ENCODE measurements at regions not wholly inside any gene's neighbourhood (a gene's known extent, or its start where the extent isn't known, plus 50 kb on each side); places are given as distances from the start of the nearest gene placed in this dataset.

GRCh38 chr5:144773628-144774027 is 603.0 kb downstream of the KCTD16 start:
- no peak for DNase-seq

DNA sequence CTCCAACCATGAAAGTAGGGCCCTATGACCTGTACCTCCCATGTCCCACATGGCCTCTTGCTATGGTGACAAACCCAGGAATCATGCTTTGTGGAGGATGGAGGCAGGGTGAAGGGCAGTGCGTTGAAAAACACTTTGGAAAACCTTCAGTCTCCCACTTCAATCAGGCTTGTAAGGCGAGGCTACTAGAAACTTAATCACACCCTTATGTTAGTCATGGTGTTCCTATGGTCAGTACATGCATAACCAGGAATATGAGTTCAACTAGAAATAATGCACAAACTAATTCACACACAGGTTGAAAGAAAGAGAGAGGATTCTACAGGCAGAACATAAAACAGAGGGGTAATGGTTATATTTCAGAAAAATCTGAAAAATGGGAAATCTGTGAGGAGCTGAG is 601.1 kb downstream of the KCTD16 start:
- no peak for DNase-seq

DNA sequence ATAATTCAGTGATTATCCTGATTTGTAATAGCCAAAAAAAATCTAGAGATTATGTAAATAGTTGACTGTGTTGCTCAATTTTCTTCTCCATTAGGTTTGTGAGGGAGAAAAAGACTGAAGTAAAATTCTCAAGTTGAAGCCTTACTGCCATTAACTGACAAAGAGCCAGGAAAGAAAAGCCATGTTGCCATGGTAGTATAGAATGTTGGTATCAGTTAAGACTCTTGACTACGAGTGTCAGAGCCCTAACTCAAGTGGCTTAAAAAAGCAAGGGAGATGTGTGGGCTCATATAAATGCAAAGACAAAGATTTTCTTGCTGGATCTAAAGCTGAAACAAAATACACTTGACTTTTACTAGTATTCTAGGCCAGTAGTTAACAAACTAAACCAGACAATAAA is 571.7 kb downstream of the KCTD16 start:
- no peak for DNase-seq

DNA sequence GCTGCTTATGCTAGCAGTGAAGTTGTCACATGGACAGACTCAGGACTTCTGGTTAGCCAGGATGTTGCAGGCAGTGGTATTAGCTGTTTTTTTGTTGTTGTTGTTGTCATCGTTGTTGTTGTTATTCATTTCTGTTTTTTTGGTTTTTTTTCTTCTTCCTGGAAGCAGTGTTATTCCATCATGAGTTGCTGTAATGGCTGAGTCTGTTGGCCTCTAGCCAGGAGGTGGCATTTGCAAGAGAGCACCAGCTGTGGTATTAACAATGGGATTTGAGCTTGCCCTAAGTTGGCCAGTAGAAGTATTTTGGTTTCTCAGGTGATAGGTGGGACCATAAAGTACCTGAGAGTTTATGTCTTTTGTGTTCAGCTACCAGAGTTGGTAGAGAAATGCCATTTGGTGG is 561.1 kb downstream of the KCTD16 start:
- no peak for DNase-seq

- DNase-seq, result no peak
Observed at GRCh38 chr5:144712090-144712489, 541.4 kb downstream of the KCTD16 start.

DNA sequence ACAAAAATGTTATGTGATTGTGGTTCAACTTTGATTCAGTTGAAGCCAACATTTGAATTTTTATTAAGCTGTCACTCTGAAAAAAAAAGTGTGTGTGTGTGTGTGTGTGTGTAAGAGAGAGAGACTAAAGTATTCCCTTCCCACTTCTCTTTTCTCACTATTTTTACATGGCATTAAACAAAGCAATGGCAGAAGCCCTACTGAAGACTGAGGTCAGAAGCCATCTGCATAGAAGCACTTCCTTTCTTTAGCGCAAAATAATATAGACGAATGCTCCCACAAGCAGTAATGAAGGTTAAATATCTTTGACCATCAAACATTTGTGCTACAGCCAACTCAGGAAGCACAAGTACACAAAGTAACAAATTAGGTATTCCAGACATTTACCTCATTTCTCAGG is 540.5 kb downstream of the KCTD16 start:
- no peak for DNase-seq

DNA sequence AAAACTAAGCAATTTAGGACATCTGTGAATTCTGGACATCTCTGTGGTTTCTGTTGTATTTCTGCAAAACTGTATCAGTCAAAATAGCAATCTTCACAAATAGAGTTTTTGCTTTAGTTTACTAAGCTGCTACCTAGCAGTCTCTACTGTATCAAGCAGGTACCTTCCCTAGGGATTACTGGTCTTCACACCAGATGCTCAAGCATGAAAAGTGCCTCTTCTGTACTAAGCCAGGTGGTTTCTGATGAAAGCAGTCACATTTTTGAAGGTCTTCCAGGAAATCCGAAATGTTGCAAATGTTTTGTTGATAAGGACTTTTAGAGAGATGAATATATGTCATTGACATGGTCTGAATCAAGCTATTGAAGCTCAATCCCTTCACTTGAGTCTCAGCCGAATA is 540.0 kb downstream of the KCTD16 start:
- no peak for DNase-seq

- no peak for DNase-seq
Observed at GRCh38 chr5:144703776-144704175, 533.1 kb downstream of the KCTD16 start.

- DNase-seq, result no peak
Observed at GRCh38 chr5:144698484-144698883, 527.8 kb downstream of the KCTD16 start.

DNA sequence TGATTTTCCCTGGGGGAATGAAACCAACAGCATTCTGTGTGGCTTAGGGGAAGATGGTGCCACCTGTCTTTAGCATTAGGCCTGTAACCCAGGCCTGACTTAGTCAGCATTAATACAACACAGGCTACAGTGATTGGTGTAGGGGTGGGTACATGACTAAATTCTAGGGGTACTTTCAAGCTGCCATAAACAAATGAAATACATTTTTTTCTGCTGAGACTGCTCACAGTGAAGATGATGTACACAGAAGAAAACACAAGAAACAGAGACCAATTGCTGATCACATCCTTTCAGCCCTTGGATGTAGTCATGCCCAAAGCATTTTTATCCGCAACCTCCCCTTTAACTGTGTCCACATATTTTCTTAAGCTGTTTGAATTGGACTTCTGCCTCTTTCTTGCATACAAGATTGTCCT is 527.2 kb downstream of the KCTD16 start:
- no peak for DNase-seq

- no peak for DNase-seq
Observed at GRCh38 chr5:144691936-144692335, 521.3 kb downstream of the KCTD16 start.

- DNase-seq, result no peak
Observed at GRCh38 chr5:144684899-144685298, 514.2 kb downstream of the KCTD16 start.

- DNase-seq, result no peak
Observed at GRCh38 chr5:144680711-144681110, 510.0 kb downstream of the KCTD16 start.

DNA sequence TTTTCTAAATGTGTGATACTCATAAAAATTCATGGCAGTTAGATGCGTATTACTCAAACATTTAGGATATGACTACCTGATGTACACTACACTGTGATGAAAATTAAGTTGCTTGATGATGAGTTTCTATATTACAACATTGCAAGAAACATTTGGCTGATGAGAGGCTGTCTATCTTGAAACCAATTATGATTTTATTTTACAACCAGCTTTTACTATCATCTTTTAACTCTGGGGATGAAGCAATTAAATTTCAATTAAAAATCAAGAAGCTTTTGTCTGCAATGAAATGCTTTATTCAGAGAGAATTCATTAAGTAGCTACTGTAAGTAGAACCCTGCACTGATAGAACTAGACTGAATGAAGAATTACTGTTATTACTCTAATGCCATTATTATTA is 500.4 kb downstream of the KCTD16 start:
- DNase-seq, result no peak

- DNase-seq, result no peak
Observed at GRCh38 chr5:144659634-144660227, 489.1 kb downstream of the KCTD16 start.

DNA sequence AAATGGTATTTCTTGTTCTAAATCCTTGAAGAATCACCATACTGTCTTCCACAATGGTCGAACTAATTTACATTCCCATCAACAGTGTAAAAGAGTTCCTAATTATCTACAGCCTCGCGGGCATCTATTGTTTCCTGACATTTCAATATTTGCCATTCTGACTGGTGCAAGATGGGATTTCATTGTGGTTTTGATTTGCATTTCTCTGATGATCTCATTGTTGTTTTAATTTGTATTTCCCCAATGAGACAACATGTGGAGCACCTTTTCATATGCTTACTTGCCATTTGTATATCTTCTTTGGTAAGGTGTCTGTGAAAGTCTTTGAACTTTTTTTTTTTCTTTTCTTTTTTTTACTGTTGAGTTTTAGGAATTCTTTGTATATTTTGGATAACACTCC is 473.6 kb downstream of the KCTD16 start:
- no peak for DNase-seq

- DNase-seq, result no peak
Observed at GRCh38 chr5:144638787-144639186, 468.1 kb downstream of the KCTD16 start.

DNA sequence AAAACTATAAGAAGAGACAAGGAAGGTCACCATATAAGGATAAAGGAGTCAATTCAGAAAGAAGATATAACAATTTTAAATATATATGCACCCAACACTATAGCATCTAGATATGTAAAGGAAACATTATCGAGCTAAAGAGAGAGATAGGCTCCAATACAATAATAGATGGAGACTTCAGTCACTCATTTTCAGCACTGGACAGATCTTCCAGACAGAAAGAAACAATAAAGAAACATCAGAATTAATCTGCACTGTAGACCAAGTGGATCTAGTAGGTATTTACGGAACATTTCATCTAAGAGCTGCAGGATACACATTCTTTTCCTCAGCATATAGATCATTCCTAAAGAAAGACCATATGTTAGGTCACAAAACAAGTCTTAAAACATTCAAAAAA is 463.5 kb downstream of the KCTD16 start:
- DNase-seq, result no peak

DNA sequence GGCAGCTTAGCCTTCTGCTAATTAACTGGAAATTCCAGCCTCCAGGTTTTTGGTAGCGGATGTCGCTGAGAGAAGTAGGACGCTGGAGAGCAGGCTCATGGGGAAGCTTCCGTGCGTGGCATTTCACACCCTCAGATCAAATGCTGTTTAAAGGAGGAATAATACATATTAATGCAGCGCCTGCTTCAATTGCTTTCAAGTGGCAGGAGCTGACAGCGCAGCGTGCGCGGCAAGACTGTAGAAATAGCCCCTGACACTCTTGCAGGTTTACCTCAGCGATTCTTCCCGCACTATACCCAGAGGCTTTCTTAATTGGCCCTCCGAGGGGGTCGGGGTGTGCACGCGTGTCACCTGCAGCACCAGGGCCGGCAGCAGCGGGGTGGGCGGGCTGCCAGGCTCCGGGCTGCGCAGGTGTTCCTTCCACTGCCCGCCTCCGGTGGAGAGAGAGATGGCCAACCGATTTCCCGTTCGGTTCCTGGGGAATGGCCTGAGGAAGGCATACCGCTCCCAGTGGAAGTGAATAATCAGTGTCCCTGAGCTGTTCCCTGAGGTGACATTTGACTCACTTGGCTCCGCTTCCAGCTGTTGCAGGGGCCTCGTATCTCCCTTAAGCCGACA is 427.9 kb downstream of the KCTD16 start:
- peak; percentile 61 for DNase-seq

DNA sequence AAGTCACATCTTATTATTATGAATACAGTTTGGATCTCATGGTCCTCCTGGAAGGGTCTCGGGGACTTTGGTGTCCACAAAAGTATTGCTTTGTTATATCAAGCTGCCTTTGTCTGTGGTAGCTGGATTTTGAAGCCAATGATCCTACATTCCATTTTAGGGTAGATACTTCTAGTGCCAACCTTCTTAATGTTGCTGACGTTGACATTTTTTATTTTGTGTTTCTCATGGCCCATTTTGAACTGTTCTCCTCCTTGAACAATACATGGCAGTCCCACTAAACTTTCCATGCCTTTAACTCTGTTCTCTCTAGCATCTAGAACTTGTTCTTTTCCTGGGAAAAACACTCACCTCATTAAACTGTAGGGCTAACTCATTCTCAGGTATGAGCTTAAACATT is 425.8 kb downstream of the KCTD16 start:
- DNase-seq, result no peak

GRCh38 chr5:144594919-144595318 is 424.2 kb downstream of the KCTD16 start:
- DNase-seq, result no peak

DNA sequence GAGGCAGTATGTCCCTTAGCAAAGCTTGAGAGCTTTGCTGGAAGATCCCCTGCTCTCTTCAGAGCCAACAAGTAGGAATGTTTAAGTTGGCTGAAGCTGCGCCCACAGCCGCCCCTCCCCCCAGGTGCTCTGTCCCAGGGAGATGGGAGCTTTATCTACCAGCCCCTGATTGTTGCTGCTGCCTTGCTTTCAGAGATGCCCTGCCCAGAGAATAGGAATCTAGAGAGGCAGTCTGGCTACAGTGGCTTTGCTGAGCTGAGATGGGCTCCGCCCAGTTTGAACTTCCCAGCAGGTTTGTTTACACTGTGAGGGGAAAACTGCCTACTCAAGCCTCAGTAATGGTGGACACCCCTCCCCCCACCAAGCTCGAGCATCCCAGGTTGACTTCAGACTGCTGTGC is 423.6 kb downstream of the KCTD16 start:
- DNase-seq, result peak; percentile 45

GRCh38 chr5:144585681-144586080 is 415.0 kb downstream of the KCTD16 start:
- no peak for DNase-seq

DNA sequence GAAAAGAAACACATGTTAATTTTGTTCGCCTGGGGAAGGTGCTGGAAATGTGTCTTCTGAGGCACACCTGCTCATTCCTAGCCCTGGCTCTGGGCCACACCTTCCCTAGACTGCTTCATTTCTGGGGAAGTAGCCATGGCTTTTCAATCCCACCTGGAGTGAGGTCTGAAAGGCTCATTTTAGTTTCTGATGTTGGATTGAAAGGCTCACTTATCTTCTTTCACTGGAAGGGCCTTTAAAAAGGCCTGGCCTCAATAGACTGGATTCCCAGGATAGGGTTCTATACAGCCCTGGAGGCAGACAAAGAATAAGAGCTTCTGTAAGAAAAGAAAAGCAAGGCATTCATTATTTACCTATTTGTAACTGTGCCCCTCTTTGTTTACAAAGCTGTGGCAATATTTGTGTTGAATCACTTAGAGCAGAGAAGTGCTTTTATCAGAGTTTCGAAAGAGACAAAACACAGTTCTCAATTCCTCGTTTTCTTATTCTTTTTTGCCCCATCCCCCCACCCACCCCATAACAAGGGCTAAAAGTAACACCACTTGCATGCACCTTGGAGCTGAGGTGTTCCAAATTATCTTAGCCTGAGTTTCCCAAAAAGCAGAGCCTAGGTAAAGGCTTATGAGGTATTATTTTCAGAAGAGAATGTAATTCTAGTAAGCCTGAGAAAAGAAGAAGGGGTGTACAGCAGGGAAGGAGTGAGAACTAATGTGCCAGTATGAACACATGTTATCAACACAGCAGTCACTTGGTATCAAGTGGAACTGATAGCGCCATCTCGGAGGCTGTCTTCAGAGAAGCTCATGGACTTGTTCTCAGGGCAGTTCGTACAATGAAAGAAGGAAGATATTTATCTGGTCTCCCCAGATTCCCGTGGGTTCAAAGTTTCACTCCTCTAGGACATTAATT is 413.1 kb downstream of the KCTD16 start:
- DNase-seq, result peak; percentile 53

Data from RPMI8226 (cell line).